CD4-positive, alpha-beta T cell (primary cell): ENCODE measurements at regions not wholly inside any gene's neighbourhood (a gene's known extent, or its start where the extent isn't known, plus 50 kb on each side); places are given as distances from the start of the nearest gene placed in this dataset.

Experiments used
- ATAC-seq: fragments of 200-7000 bp; cut with Tn5 transposase; one replicate; pipeline ENCODE4 v1.10.0; 2022; ENCODE audit warnings: mild to moderate bottlenecking; ENCODE audit not compliant: poor library complexity
- CTCF ChIA-PET: fragments of 350-600 bp; sonication (Branson Sonifier 250); formaldehyde crosslinking; loops from one replicate; lab custom pipeline; 2021; ENCODE audit warnings: antibody characterized with exemption, inconsistent platforms; lab: Charles Lee
- POLR2A ChIA-PET: fragments of 350-600 bp; sonication (Branson Sonifier 250); formaldehyde crosslinking; loops from one replicate; lab custom pipeline; 2021; ENCODE audit warnings: antibody characterized with exemption, inconsistent platforms; lab: Charles Lee
- DNase-seq, 14 experiments: peaks; one replicate each; pipeline ENCODE4 v3.0.0-alpha.2; 2013 to 2020; ENCODE audit warnings: mixed read lengths in 2 of 14
- H3K27ac ChIP-seq, 2 donors: one replicate each; pipeline versions ENCODE4 v1.5.1 to v1.7.0; 2013; ENCODE audit warnings: low read length in 2 of 2, low read depth in 1 of 2, mild to moderate bottlenecking in 1 of 2
- H3K27me3 ChIP-seq, 2 experiments: 1 replicate in 1 of 2; 2 replicates in 1 of 2; pipeline versions ENCODE4 v1.6.1 to v1.7.0; 2013; ENCODE audit warnings: low read length in 2 of 2, control low read depth in 1 of 2, mild to moderate bottlenecking in 1 of 2, moderate library complexity in 1 of 2; ENCODE audit not compliant: insufficient read depth in 2 of 2, control insufficient read depth in 1 of 2
- H3K36me3 ChIP-seq: one replicate; pipeline ENCODE4 v1.6.1; 2013; ENCODE audit warnings: low read length, control low read depth; ENCODE audit not compliant: insufficient read depth
- H3K4me1 ChIP-seq: one replicate; pipeline ENCODE4 v1.6.1; 2013; ENCODE audit warnings: low read length, control low read depth; ENCODE audit not compliant: insufficient read depth
- H3K4me3 ChIP-seq: one replicate; pipeline ENCODE4 v1.5.1; 2013; ENCODE audit warnings: mild to moderate bottlenecking, low read length, moderate library complexity
- H3K9me3 ChIP-seq, 2 experiments: 1 replicate in 1 of 2; 2 replicates in 1 of 2; pipeline versions ENCODE4 v1.6.1 to v1.7.0; 2013; ENCODE audit warnings: low read length in 2 of 2, mild to moderate bottlenecking in 2 of 2, control low read depth in 1 of 2, moderate library complexity in 1 of 2; ENCODE audit not compliant: control insufficient read depth in 1 of 2, insufficient read depth in 1 of 2
- H3K27ac Mint-ChIP-seq: one replicate; pipeline ENCODE4 v1.8.0; 2020; ENCODE audit warnings: mixed read lengths
- H3K27me3 Mint-ChIP-seq: one replicate; pipeline ENCODE4 v1.8.0; 2021; ENCODE audit warnings: mixed read lengths
- H3K36me3 Mint-ChIP-seq: one replicate; pipeline ENCODE4 v1.8.0; 2021; ENCODE audit warnings: low read depth, mixed read lengths
- H3K4me1 Mint-ChIP-seq: one replicate; pipeline ENCODE4 v1.8.0; 2021; ENCODE audit warnings: low read depth, mixed read lengths
- H3K4me3 Mint-ChIP-seq: one replicate; pipeline ENCODE4 v1.8.0; 2020; ENCODE audit warnings: mild to moderate bottlenecking, mixed read lengths
- H3K9me3 Mint-ChIP-seq: one replicate; pipeline ENCODE4 v1.8.0; 2020; ENCODE audit warnings: mixed read lengths
- CTCF ChIP-seq: fragments of 200-600 bp; IDR thresholded peaks from one replicate; pipeline ENCODE4 v1.8.0; 2022; ENCODE audit warnings: antibody characterized with exemption, mild to moderate bottlenecking
- intact Hi-C, 2 experiments: fragments of 100-400 bp; cut with DNase I in 1 of 2; cut with micrococcal nuclease in 1 of 2; formaldehyde crosslinking; loops; one replicate each; pipeline versions ENCODE4 v1.15.1 to v1.9.0; 2023 to 2025; cut with DNase I, micrococcal nuclease

- intact Hi-C loops: no loop called here
- DNase-seq (no peak), ATAC-seq (no peak)
- Mint-ChIP-seq H3K27me3 (peaks cover 87% of the 10 kb centered on the region), H3K36me3 (no peaks in the 10 kb centered on the region), H3K4me1 (peaks cover 11% of the 10 kb centered on the region), H3K4me3 (no peak overlapping the region), H3K27ac (no peak overlapping the region), H3K9me3 (no peaks in the 10 kb centered on the region)
- ChIA-PET POLR2A (no interaction called here), CTCF (no interaction called here)
- TF ChIP-seq CTCF: no peak
- H3K27me3 ChIP-seq: peaks cover 27 to 61% of the 10 kb centered on the region in 2 experiments
- no peaks in the 10 kb centered on the region for H3K36me3 ChIP-seq
- peaks cover 6% of the 10 kb centered on the region for H3K4me1 ChIP-seq
- H3K27ac ChIP-seq: no peak overlapping the region
- H3K9me3 ChIP-seq: peaks cover 0 to 7% of the 10 kb centered on the region in 2 experiments
- no peak overlapping the region for H3K4me3 ChIP-seq
These were observed 254.1 kb upstream of the SOX21 start for GRCh38 chr13:94966422-94966955.

- Mint-ChIP-seq H3K4me3 (no peak overlapping the region), H3K27me3 (peaks cover 42% of the 10 kb centered on the region), H3K9me3 (no peaks in the 10 kb centered on the region), H3K27ac (no peak overlapping the region), H3K4me1 (no peaks in the 10 kb centered on the region), H3K36me3 (no peaks in the 10 kb centered on the region)
- intact Hi-C loops: no loop called here
- ChIA-PET CTCF (no interaction called here), POLR2A (no interaction called here)
- no peak for TF ChIP-seq CTCF
- ATAC-seq: no peak
- DNase-seq: no peak
- Histone ChIP-seq H3K4me1 (no peaks in the 10 kb centered on the region), H3K36me3 (no peaks in the 10 kb centered on the region), H3K9me3 (no peaks in the 10 kb centered on the region), H3K27ac (no peak overlapping the region), H3K4me3 (no peak overlapping the region), H3K27me3 (peaks cover 0 to 9% of the 10 kb centered on the region in 2 experiments)
These were observed 247.3 kb upstream of the SOX21 start for GRCh38 chr13:94959626-94960025.

- Histone ChIP-seq H3K27ac (no peak overlapping the region), H3K4me3 (no peak overlapping the region), H3K9me3 (no peaks in the 10 kb centered on the region), H3K4me1 (no peaks in the 10 kb centered on the region), H3K27me3 (peaks cover 0 to 3% of the 10 kb centered on the region in 2 experiments), H3K36me3 (no peaks in the 10 kb centered on the region)
- POLR2A ChIA-PET: no interaction called here
- CTCF ChIA-PET: no interaction called here
- H3K9me3 Mint-ChIP-seq: no peaks in the 10 kb centered on the region
- H3K4me3 Mint-ChIP-seq: no peak overlapping the region
- H3K27me3 Mint-ChIP-seq: peaks cover 30% of the 10 kb centered on the region
- H3K27ac Mint-ChIP-seq: no peak overlapping the region
- no peaks in the 10 kb centered on the region for H3K36me3 Mint-ChIP-seq
- no peak for DNase-seq
- intact Hi-C loops: no loop called here
- no peak for TF ChIP-seq CTCF
- no peaks in the 10 kb centered on the region for H3K4me1 Mint-ChIP-seq
- ATAC-seq: no peak
These were observed 244.2 kb upstream of the SOX21 start for GRCh38 chr13:94956417-94957110.
